SKM-1 treated with dmso at 0.1 percent for 144 hours (cell line): ENCODE measurements at regions not wholly inside any gene's neighbourhood (a gene's known extent, or its start where the extent isn't known, plus 50 kb on each side); places are given as distances from the start of the nearest gene placed in this dataset.
"Not testable (repeated sequence)": the region's sequence is repeated elsewhere in the genome, so short reads cannot be mapped to it uniquely, and the experiment has no call there.

Experiments used
- DNase-seq: peaks from one replicate; lab custom pipeline; 2025; ENCODE audit not compliant: unreplicated experiment; lab: John Stamatoyannopoulos, UW

DNA sequence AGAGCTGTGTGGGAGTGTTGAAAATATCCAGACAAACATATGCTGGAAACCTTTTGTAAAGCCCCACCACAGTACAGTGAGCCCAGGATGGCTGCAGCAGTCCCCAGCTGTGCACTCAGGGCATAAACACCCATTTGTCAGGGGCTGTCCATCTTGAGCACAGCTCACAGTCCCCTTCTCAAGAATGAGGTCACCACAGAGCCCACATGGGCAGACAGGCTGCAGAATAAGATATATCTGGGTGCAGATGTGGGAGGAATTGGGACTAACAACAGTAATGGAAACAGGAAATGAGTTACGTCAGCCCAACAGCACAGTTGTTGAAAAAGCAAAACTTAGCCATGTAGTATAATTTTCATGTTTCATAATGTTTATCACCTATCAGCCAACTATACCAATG lies 219.6 kb downstream of the ETAA1 start:
- DNase-seq = no peak

DNA sequence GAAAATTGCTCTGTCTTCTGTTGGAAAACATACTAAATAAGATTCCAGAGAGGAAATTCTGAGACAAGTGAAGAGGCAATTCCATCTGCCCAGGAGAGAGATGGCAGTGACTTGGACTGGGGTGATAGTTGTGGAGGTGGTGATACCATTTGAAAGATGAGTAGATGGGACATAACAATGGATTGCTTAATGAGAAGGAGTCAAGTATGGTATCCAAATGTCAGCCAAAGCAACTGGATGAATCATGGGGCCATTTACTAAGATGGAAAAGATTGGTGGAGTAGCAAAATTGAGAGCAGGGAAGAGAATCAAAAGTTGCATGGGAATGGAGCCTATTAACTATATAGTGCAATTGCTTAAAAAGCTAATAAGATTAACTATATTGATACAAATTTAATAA lies 222.1 kb downstream of the ETAA1 start:
- DNase-seq = no peak

DNA sequence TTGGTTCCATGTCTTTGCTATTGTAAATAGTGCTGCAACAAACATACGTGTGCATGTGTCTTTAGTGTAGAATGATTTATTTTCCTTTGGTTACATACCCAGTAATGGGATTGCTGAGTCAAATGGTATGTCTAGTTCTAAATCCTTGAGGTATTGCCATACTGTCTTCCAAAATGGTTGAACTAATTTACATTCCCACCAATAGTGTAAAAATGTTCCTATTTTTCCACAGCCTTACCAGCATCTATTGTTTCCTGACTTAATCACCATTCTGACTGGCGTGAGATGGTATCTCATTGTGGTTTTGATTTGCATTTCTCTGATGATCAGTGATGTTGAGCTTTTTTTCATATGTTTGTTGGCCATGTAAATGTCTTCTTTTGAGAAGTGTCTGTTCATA lies 226.6 kb downstream of the ETAA1 start:
- not testable (repeated sequence) for DNase-seq

DNA sequence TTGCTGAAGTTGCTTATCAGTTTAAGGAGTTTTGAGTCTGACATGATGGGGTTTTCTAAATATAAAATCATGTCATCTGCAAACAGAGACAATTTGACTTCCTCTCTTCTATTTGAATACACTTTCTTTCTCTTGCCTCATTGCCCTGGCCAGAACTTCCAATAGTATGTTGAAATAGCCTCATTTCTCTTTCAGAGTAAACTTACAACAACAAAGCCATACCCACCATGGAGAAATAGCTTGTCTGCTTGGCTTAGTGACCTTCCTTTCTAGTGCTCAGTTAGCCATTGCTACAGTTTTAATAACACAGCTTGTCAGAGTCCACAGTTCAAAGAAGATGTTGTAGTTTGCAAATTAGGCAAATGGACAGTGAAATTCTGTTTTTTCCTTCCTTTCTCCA lies 228.0 kb downstream of the ETAA1 start:
- peak; percentile 17 for DNase-seq

DNA sequence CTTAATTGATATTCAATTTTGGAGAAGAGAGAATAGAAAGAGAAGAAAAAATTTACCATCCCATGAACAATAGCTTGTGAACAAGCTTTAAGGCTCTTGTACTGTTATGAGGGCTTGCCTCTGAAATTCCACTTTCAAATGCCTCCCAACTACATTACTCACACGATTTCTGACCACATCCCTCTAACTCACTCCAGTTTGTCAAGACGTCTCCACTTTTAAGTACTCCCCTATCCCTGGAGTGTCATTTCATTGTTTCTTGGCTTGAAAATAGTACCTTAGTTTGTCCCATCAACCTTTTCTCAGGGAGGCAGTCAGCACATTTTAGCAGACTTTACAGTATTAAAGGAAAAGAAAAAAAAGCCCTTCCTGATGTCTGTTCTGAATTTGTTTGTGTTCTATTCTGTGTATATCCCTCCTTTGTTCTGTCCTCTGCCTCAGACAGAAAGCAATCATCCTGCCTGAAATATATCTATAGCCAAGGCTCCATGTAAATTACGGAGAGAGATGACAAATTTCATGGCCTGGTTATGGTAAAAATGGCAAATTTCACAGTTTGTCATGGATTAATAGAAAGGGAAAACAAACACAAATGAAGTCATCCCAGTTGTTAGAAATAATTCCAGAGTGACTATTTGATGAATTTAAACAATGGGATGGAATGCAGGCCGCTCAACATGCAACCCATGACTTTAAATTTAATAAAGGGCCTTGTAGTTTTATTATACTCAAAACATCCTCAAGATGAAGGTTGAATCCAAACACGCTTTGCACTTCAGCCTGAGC lies 228.8 kb downstream of the ETAA1 start:
- no peak for DNase-seq

DNA sequence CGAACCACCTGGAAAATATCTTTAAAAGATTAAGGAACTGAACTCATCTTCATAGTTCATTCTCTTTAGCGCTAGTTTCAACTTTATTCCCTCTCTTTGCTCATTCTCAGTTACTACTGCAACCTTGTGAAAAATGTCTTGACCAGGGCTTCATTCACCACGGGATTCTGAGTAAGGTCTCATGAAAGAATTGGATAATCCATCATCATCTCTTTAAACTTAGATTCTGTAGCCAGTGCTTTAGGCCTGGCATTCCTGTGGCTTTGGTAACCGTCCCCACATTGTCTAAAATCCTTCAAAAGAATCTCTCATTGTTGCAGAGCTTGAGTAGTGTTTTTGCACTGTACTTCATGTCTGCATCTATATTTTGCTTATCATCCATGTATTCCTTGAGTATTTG lies 229.5 kb downstream of the ETAA1 start:
- no peak for DNase-seq

DNA sequence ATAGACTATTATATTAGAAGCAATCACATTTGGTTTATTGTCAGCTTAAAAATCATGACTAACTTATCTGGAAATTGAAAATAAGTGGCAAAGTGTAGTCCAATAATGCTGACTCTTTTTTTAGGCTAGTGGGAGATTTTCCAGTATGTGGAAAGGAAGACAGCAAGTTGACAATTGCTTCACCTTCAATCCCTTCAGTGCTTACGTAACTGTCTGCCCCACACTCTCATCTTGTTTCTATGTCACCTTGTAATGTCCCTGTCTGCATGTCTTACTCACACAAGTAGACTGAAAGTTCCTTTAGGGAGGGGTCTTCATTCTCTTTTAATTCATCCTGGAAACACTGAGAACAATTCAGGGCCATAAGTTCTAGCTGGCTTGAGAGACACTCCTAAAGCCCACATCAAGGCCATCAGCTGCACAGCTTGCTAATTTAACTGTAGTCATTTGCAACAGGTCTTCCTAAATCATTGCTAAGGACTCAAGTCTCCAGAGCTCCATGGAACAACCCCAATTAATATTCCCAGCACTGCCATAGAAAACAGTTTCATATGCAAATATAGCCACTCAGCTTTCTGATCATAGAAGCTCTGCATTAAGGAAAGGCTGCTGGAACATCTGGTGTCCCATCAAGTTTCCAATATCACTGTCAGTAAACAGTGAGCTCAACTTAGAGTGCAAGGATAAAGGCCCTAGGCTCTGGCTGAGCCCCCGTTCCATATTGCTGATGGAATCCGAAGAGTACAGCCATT lies 230.5 kb downstream of the ETAA1 start:
- no peak for DNase-seq

DNA sequence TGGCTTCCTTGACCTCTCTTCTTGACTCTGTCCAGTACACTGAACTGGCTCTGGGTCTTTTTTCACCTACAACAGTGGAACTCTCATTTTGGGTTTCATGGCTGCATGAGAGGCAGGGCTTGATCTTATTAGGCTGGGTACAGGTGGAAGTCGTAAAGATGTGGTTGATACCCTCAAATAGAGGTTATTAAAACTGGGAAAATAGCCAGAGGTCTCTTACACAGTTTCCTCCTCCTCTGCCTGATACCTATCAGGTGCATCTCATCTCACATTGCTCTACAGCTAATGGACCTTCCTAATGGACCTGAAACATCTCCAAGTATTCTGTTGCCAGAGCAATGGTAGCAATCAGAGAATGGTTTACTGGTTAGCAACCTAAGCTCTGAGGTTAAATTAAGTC lies 231.8 kb downstream of the ETAA1 start:
- no peak for DNase-seq

DNA sequence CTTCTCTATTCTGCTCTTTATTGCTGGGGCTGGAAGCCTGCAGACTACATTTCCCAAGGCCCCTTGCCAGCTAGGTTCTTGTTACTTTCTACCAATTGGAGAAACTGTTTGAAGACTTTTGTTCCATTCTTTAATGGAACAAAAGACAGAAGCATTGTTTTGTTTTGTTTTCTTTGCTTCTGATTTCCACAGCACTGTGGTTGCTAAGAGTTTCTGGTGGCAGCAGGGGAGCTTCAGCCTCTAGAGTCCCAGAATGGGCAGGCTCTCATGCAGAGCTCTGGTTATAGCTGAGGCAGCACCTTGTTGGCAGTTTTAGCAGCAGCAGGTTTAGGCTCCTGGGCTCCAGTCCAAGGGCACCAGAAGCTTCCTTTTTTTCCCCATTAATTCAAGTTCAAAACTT lies 234.3 kb downstream of the ETAA1 start:
- no peak for DNase-seq

DNA sequence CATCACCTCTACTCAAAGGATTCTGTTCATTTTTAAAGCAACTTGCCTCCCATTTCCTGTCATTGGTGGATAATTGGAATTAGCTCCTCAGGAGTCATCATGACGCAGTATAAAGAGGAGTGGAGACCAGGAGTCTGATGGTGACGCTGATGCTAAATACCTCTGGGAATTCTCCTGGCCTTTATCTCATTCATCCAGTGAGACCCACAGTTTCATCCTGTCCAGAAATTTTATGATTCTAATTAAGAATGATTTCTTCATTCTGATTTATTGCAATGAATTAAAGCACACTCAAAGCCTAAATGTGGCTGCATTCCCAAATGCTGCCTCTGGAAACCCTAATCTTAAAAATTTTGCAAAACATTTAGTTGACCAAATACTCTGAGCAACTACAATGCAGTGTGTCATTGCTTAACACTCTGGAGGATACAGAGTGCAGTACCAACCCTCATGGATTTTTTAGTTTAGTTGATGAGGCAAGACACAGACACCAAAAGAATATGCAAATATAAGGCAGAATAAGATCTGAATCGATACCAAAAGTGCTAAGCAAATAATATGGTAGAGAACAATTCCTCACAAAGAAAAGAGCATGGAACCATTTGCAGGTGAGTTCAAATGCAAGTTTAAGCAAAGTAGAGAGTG lies 236.2 kb downstream of the ETAA1 start:
- no peak for DNase-seq

DNA sequence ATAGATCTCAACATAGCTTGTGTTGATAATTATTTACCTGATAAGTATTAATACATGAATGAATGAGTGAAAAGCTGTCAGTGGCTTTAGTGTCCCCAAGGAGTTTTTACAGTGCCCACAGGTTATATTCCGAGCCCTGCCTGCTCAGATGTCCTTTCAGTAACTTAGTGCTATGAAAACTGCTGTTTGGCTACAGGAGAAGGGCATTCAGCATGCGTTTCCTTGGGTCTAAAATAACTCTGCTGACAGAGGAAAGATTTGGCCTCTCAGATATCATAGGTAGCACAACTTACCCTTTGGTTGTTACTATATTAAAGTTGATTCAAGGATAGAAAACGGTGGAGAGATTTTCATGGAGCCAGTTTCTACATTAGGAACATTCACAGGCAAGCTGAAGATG lies 241.0 kb downstream of the ETAA1 start:
- no peak for DNase-seq

DNA sequence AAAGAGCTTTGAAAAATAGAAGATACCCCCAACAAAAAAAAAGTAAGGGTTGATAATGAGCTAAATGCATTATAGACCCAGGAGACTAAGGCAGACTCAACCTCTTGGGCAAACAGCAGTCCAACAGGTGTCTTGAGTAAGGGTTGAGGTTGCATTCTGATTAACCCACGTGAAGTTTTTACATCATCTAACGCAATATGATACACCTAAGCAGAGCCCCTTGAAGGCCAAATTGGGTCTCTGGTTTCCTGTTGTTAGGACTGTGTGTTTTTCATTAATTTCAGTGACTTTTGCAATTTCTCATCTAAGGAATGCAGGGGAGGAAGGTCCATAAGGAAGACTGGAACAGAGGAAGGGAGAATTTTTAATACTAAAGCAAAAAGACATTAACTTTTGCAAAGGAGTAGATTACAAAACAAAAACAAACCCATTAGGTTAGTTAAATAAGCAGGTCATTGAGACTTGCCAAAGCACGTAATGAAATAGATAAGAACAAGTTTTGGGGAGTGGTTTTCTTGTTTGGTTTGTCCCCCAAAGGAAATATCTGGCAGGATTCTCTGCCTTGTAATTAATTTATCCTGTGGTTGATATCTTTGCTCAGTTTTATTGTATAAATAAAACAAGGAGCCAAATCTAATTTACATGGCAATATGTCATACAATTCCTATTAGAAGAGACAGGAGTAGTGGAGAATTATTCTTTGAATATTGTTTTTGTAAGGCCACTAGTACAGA lies 244.3 kb downstream of the ETAA1 start:
- no peak for DNase-seq

DNA sequence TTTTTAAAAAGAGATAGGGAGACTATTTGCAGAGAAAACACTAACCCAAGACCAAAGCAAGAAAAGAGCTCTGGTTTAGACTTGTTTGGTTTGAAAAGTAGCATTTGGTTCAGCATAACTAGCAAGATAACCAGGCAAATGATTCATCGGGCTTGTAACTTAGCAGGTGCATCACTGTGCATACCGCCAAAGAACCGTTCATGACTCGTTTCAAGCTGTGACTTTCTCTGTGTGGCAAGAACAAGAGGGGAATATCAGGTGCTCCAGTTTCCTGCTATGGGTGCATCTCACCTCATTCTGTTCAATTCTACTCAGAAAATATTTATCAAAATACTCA lies 244.9 kb downstream of the ETAA1 start:
- no peak for DNase-seq

DNA sequence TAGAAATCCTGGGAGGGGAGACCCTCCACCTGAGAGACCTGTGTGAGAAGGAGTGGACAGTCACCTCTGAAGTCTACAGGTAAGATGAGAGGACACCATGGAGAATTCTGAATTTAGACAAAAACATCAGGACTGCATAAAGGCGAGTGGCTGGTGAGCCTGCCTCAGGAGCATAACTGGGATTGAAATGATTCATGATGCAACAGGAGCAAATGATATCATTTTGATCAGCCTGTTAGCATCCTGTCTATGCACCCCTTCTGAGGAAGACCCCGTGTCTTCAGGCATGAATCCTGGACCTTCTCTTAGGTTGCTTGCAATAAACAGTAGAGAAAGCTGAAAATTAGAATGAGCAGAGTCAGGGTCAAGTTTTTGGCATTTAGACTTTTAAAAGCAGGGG lies 245.8 kb downstream of the ETAA1 start:
- no peak for DNase-seq

DNA sequence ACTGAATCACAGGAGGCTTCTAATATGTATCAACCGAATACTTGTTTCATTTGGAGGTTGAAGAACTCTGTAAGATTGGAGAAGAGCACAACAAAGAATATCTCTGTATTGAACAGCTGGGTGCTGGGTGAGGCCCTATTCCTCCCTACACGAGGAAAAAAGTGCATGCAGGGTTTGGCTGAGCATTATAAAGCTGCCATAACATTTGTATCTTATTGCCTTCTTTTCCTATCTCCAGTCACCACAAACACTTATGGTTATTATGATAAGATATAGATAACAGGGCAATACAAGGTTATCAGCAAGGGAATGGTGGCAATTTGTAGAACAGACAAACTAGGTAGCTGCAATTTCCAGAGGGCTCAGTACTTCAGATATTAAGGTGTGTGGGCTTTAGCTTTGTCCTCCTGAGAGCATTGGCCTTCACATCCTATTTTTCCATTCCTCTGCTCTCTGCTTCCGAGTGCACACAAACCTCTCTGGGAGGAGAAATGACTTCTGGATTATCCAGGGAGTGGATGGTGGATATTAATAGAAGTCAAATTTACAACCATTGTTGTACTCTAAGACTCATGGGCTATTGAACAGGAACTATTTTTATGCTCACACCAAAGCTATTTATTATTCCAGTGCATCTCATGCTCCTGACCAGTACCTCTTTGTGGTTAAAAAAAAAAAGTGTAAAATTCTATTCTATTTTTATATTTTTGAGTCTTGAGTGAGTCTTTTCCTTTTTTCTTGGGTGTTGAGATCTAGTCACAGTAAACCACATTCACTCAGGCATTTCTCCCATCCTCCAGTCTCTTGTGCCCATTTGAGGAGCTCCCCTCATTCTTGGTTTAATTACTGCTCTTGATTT lies 248.4 kb downstream of the ETAA1 start:
- DNase-seq = no peak

DNA sequence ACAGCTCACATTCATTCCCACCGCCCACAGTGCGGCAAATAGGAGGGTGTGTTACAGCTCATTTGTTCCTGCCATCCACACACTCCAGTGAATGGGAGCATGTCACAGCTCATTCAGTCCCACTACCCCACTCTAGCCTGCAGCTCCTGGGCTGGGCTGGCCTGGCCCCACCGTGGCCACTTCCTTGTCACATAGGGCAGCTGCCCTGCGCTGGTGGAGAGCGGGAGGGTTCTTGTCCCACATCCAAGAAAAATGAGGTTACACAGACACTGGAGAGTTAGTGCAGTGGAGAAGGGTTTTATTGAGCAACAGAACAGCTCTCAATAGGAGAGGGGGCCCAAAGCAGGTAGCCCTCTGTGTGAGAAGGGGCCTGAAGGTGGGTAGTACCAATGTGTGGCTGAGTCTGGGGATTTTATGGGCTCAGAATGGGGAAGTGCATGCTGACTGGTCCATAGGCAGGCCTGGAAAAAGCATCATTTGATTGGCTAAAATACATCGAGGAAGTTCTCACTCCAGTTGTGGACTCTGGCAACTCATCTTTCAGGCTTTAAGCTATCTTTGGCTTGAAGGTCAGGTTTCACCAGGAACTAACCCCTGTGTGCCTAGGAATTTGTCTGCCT lies 249.7 kb downstream of the ETAA1 start:
- no peak for DNase-seq

DNA sequence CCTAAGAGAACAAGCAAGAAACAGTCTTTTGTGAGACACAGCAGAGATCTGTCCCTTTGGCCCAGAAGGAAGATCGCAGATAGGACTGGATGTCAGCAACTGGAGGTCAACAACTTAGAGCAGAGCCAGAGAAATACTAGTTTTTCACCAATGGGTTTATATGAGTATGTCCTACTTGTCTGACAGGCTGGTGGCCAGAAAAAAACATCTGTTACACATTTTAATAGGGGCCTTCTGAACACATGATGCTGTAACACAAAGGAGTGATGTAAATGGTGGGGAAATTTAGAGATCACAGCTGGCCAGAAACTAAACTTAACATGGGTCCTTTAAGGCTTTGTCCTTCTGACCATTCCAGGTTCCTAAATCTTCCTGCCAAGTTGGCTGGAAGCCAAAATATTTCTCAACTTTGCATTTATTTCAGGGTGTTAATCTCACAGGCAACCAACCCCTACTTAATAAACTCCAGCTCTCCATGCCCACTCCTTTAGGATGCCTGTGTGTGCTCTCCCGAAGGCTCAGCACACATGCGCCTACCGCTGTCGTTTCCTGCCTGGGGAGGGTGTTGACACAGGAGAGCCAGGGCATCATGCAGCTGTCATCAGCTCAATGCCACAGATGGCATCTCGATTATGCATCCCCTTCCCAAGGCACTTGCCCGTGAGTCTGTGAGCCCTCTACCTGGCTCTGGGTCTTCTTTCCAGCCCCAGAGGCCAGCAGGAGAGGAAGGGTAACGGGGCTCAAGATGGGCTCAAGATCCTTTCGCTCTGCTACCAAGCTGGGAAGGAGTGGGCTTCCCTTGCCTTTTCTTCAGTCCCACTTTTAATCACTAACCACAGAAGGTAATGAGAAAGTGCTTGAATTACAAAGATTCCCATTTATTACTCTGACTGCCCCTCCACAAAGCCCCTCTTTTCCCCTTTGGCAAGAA lies 252.5 kb downstream of the ETAA1 start:
- no peak for DNase-seq

DNA sequence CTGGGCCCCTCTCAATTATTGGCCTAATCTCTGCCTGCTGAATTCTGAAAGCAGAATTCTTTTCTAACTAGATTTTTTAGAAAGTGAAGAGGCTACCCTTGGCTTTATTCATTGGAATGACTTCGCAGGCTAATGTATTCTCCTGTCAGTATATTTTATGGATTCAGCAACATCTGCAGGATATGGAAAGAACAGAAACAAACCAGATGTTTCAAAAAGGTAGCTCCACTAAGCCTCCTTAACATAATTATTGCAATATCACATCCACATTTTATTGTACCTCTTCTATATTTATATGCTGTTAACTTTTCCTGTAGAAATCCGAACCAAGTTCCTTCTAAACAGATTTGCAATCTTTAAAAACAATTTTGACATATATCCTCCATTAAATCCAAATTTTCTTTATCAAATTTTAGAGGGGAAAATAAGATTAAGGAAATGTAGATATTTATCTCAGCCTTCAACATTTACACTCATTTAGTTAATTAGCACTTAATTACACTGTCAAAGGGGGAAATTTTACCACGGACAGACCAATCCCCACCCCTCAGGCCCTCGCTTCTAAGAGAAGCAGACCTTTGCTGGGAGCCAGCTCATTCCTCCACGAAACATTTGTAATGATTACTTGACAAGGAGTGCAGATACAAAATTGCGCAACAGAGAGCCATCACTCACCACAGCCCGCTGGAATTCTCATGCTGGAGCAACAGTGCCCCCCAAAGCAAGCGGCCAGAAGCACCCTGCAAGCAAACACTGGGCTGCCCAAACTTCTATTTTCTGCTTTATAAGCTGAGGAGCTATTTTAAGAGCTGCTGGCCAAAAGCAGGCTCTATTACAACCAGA lies 253.4 kb downstream of the ETAA1 start:
- DNase-seq = no peak
